HepG2 (cell line): ENCODE measurements at regions not wholly inside any gene's neighbourhood (a gene's known extent, or its start where the extent isn't known, plus 50 kb on each side); places are given as distances from the start of the nearest gene placed in this dataset.

Experiments used
- ATAC-seq: fragments of 200-7000 bp; cut with Tn5 transposase; 3 replicates; pipeline ENCODE4 v1.9.1; 2020; ENCODE audit warnings: mild to moderate bottlenecking, moderate library complexity
- BruUV-seq: library from RNA; stranded (reverse); fragments of 400-500 nt; replicated peaks from 2 replicates; lab custom pipeline; 2021; lab: Mats Ljungman, UMichigan
- CTCF ChIA-PET: fragments of 300-600 bp; formaldehyde crosslinking; extraction: SDS; loops from one replicate; lab custom pipeline; 2021; ENCODE audit warnings: low total read pairs, inconsistent platforms, low intra/inter-chr PET ratio; lab: Yijun Ruan, JAX
- POLR2A ChIA-PET: fragments of 350-600 bp; sonication (Branson Sonifier 250); formaldehyde crosslinking; loops from one replicate; lab custom pipeline; 2020; ENCODE audit warnings: antibody characterized with exemption, inconsistent platforms; lab: Yijun Ruan, JAX
- DNase-seq: peaks from one replicate; pipeline ENCODE4 v3.0.0-alpha.2; 2015; ENCODE audit warnings: low spot score
- FAIRE-seq: peaks from 3 replicates; lab custom pipeline; 2011; peaks lifted over from hg19 to GRCh38; lab: Jason Lieb, UNC
- H2AFZ ChIP-seq: one replicate; pipeline ENCODE4 v1.6.1; 2011; ENCODE audit warnings: low read length, inconsistent platforms
- H3K27ac ChIP-seq: fragments of 300-600 bp; 3 replicates; pipeline ENCODE4 v1.8.0; 2011; ENCODE audit warnings: mixed run types, mild to moderate bottlenecking, mixed read lengths, low read length, inconsistent platforms; ENCODE audit not compliant: insufficient read depth; ENCODE audit errors: extremely low read length
- H3K27me3 ChIP-seq, 2 experiments: fragments of 200-600 bp in 1 of 2; 2 replicates in 1 of 2; 3 replicates in 1 of 2; pipeline versions ENCODE4 v1.6.0 to v1.8.0; 2011; ENCODE audit warnings: low read length in 2 of 2, mild to moderate bottlenecking in 2 of 2, moderate library complexity in 2 of 2, inconsistent platforms in 1 of 2; ENCODE audit not compliant: insufficient read depth in 2 of 2, control insufficient read depth in 1 of 2
- H3K36me3 ChIP-seq, 2 experiments: fragments of 200-600 bp in 1 of 2; replicated peaks in 1 of 2; 2 replicates in 1 of 2; 3 replicates in 1 of 2; pipeline versions ENCODE4 v1.5.1 to v1.8.0; 2011; ENCODE audit warnings: low read length in 2 of 2, inconsistent platforms in 1 of 2; ENCODE audit not compliant: insufficient read depth in 2 of 2, control insufficient read depth in 1 of 2
- H3K4me1 ChIP-seq: 2 replicates; pipeline ENCODE4 v1.5.1; 2012; ENCODE audit warnings: low read length, inconsistent platforms; ENCODE audit not compliant: insufficient read depth
- H3K4me2 ChIP-seq: 2 replicates; pipeline ENCODE4 v1.6.0; 2011; ENCODE audit warnings: low read depth, low read length, inconsistent platforms
- H3K4me3 ChIP-seq, 3 experiments: fragments of 200-600 bp in 1 of 3; sonication (generic), shearing (Covaris generic) in 1 of 3; replicated peaks in 1 of 3; 2 replicates each; pipeline ENCODE4 v1.5.1; 2011 to 2016; ENCODE audit warnings: low read length in 3 of 3, inconsistent platforms in 2 of 3, low read depth in 2 of 3, mild to moderate bottlenecking in 2 of 3, control low read depth in 1 of 3, mixed read lengths in 1 of 3; ENCODE audit not compliant: insufficient read depth in 1 of 3
- H3K79me2 ChIP-seq: one replicate; pipeline ENCODE4 v1.6.1; 2011; ENCODE audit warnings: low read length, inconsistent platforms; ENCODE audit not compliant: insufficient read depth
- H3K9ac ChIP-seq: 2 replicates; pipeline ENCODE4 v1.6.0; 2011; ENCODE audit warnings: mild to moderate bottlenecking, low read depth, low read length, inconsistent platforms; ENCODE audit not compliant: insufficient read depth
- H3K9me3 ChIP-seq: 2 replicates; pipeline ENCODE4 v1.5.1; 2012; ENCODE audit warnings: mild to moderate bottlenecking, low read length
- H4K20me1 ChIP-seq: 2 replicates; pipeline ENCODE4 v1.6.0; 2011; ENCODE audit warnings: inconsistent platforms, mild to moderate bottlenecking, low read length, moderate library complexity; ENCODE audit not compliant: insufficient read depth
- BRD4 ChIP-seq: sonication (generic); formaldehyde crosslinking; IDR thresholded peaks from 2 replicates; pipeline ENCODE4 v1.4.0; 2020; ENCODE audit warnings: missing genetic modification reagents
- ELF1 ChIP-seq: sonication (generic); formaldehyde crosslinking; IDR thresholded peaks from 2 replicates; pipeline ENCODE4 v1.4.0; 2020; ENCODE audit warnings: missing genetic modification reagents
- GZF1 ChIP-seq: sonication (generic); formaldehyde crosslinking; IDR thresholded peaks from 2 replicates; pipeline ENCODE4 v1.5.1; 2020; ENCODE audit warnings: mild to moderate bottlenecking, missing genetic modification reagents
- KLF16 ChIP-seq, 2 experiments: sonication (generic) in 1 of 2; formaldehyde crosslinking in 1 of 2; IDR thresholded peaks; 2 replicates each; pipeline versions ENCODE4 v1.6.1 to v1.8.0; 2016 to 2023; ENCODE audit warnings: missing genetic modification reagents in 2 of 2, missing compliant biosample characterization in 1 of 2
- POLR2G ChIP-seq: fragments of 200-400 bp; formaldehyde crosslinking; IDR thresholded peaks from 2 replicates; pipeline ENCODE4 v1.6.1; 2018; ENCODE audit warnings: mild to moderate bottlenecking, low read depth, low read length, moderate library complexity
- THAP11 ChIP-seq: IDR thresholded peaks from 2 replicates; pipeline ENCODE4 v1.6.1; 2016; ENCODE audit warnings: missing biosample characterization, missing genetic modification reagents
- ZNF570 ChIP-seq: sonication (generic); formaldehyde crosslinking; IDR thresholded peaks from 2 replicates; pipeline ENCODE4 v1.4.0; 2020; ENCODE audit warnings: mild to moderate bottlenecking, missing genetic modification reagents, borderline replicate concordance
- ZNF672 ChIP-seq: sonication (generic); formaldehyde crosslinking; IDR thresholded peaks from 2 replicates; pipeline ENCODE4 v1.8.1; 2022; ENCODE audit warnings: missing genetic modification reagents
- WGBS: methylation state at CpG from one replicate; pipeline ENCODE4 v1.1.6; 2017; ENCODE audit warnings: low lambda C conversion rate; 5-methylcytosine and 5-hydroxymethylcytosine counted together
- in situ Hi-C: cut with HindIII; loops from 2 replicates; pipeline ENCODE4 v1.10.0; 2017; ENCODE audit warnings: low pct_unique_long_range_greater_than_20kb; ENCODE audit not compliant: extremely low pct_ligation_motif_present
- intact Hi-C: fragments of 100-400 bp; cut with micrococcal nuclease; formaldehyde crosslinking; loops from one replicate; pipeline ENCODE4 v1.10.0; 2022; ENCODE audit not compliant: unreplicated experiment

DNA sequence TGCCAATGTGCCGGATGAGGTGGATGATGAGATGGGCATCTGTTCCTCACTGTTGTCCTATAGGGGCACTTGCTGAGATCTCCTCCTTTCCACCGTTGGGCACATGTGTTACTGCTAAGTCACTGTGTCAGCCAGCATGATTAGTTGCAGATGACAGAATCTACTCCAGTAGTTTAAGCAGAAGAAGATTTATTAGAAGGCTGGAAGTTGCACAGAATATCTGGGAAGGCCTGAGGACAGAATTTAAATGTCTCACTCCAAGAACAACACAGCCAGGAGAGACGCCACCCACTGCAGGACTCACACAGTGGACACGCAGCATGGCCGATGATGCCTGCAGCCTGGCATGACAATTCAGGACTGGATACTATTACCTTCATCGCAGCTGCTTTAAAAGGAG lies 157.5 kb downstream of the NSG2 start (continued):
- TF ChIP-seq ZNF570 (no peak), ZNF672 (CRISPR knock-in tag) (no peak)

DNA sequence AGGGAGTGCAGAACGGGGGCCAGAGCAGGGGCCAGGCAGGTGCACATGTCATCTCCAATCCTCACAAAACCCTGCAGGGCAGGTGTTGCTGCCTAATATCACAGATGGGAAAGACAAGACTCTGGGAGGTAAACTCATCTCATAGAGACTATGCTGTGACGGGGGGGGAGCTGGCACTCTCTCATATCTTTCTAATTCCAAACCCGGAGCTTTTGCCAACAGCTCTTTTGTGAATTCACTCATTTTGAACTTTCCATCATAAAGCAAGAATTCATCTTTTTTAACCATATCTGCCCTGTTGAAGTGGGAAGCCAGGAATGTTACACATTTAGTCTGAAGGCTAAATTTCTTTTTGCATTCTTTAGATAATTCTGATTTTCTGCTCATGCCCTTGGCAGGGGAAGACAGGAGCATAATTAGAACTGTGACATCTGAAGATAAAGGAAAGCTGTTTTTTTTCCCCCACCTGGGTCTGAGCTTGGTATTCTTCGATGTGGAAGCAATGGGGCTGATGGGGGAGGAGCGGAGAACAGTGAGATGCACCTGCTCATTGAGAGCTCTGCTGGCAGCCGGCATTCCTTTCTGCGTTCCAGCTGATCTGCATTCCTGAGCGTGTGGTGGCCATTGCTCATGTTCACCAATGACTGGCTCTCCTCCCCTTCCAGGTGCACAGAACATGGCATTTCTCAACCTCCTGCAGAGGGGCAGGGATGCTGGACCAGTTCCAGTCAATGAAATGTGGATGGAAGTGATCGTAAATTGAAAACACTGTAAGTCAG lies 159.2 kb downstream of the NSG2 start:
- Histone ChIP-seq H3K9ac (no peak overlapping the region), H3K79me2 (no peaks in the 10 kb centered on the region), H3K27me3 (no peaks in the 10 kb centered on the region; a peak in 1 of 5 replicates), H3K4me1 (no peaks in the 10 kb centered on the region), H3K27ac (no peak overlapping the region), H4K20me1 (no peaks in the 10 kb centered on the region), H3K4me2 (no peak overlapping the region), H2AFZ (no peak overlapping the region), H3K9me3 (no peaks in the 10 kb centered on the region), H3K4me3 (no peak overlapping the region), H3K36me3 (no peaks in the 10 kb centered on the region)
- ATAC-seq (no peak), DNase-seq (no peak), FAIRE-seq (no peak)
- 12% methylated on average over 8 of the region's 9 CpGs for WGBS
- ChIA-PET CTCF (no interaction called here), POLR2A (no interaction called here)
- no TSS peak for BruUV-seq
- intact Hi-C loops = no loop called here
- in situ Hi-C loops = no loop called here
- TF ChIP-seq BRD4 (CRISPR knock-in tag) (no peak), KLF16 (CRISPR knock-in tag; IDR thresholded peaks at IDR 0.05) (no peak), POLR2G (no peak), THAP11 (CRISPR knock-in tag) (no peak), GZF1 (CRISPR knock-in tag) (no peak), ELF1 (CRISPR knock-in tag) (no peak)
